ENCODE measurements at regions not wholly inside any gene's neighbourhood (a gene's known extent, or its start where the extent isn't known, plus 50 kb on each side); places are given as distances from the start of the nearest gene placed in this dataset.

DNA sequence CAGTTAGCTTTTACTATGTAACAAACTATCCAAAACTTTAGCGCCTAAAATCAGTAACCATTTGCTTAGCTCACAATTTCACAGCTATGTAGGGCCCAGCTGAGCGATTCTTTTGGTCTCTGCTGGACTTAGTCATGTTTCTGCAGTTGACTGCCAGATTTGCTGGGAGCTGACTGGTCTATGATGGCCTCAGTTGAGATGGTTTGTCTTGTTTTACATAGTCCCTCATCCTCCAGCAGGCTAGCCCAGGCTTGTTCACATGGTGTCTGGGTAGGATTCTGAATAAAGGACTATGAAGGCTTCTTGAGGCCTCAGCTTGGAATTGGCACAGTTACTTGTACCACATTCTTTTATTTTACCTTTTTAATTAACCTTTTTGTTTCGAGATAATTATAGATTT is 247.8 kb upstream of the CHD6 start:
- Mint-ChIP-seq H3K36me3 (no peaks in the 10 kb centered on the region), H3K4me1 (ENCODE audit: low read depth) (no peaks in the 10 kb centered on the region), H3K27ac (no peak overlapping the region), H3K27me3 (peaks cover 6% of the 10 kb centered on the region), H3K9me3 (peaks cover 21% of the 10 kb centered on the region), H3K4me3 (no peak overlapping the region)
- no peak for DNase-seq
- POLR2A ChIA-PET: no interaction called here
- intact Hi-C loops (cut with micrococcal nuclease): no loop called here
- CTCF ChIA-PET: no interaction called here

GRCh38 chr20:41862476-41862875 is 244.3 kb upstream of the CHD6 start:
- H3K9me3 Mint-ChIP-seq: peaks cover under 1% of the 10 kb centered on the region
- no peak overlapping the region for H3K27ac Mint-ChIP-seq
- CTCF ChIA-PET: no interaction called here
- no peaks in the 10 kb centered on the region for H3K36me3 Mint-ChIP-seq
- POLR2A ChIA-PET: no interaction called here
- no peak overlapping the region for H3K4me3 Mint-ChIP-seq
- H3K27me3 Mint-ChIP-seq: peaks cover 6% of the 10 kb centered on the region
- intact Hi-C loops (cut with micrococcal nuclease): no loop called here
- H3K4me1 Mint-ChIP-seq (ENCODE audit: low read depth): no peaks in the 10 kb centered on the region
- DNase-seq: no peak

GRCh38 chr20:41861772-41862422 is 243.7 kb upstream of the CHD6 start:
- intact Hi-C loops (cut with micrococcal nuclease): no loop called here

GRCh38 chr20:41854765-41855164 is 236.6 kb upstream of the CHD6 start:
- Mint-ChIP-seq H3K4me1 (ENCODE audit: low read depth) (no peaks in the 10 kb centered on the region), H3K9me3 (peaks cover 2% of the 10 kb centered on the region), H3K36me3 (no peaks in the 10 kb centered on the region), H3K4me3 (no peak overlapping the region), H3K27ac (no peak overlapping the region), H3K27me3 (peaks cover 2% of the 10 kb centered on the region)
- DNase-seq: no peak
- intact Hi-C loops (cut with micrococcal nuclease): no loop called here
- CTCF ChIA-PET: interaction anchor here (0.6 kb wide), 1 partner anchor 131 kb away, joined by 4 read pairs; no protein-coding TSS in a partner anchor
- POLR2A ChIA-PET: no interaction called here

More at GRCh38 chr20:41861772-41862422, 243.7 kb upstream of the CHD6 start:
- CTCF ChIA-PET: no interaction called here
- H3K4me1 Mint-ChIP-seq (ENCODE audit: low read depth): no peaks in the 10 kb centered on the region
- no peaks in the 10 kb centered on the region for H3K9me3 Mint-ChIP-seq
- POLR2A ChIA-PET: no interaction called here
- H3K27ac Mint-ChIP-seq: no peak overlapping the region
- DNase-seq: no peak
- no peak overlapping the region for H3K4me3 Mint-ChIP-seq
- H3K27me3 Mint-ChIP-seq: peaks cover 6% of the 10 kb centered on the region
- no peaks in the 10 kb centered on the region for H3K36me3 Mint-ChIP-seq

DNA sequence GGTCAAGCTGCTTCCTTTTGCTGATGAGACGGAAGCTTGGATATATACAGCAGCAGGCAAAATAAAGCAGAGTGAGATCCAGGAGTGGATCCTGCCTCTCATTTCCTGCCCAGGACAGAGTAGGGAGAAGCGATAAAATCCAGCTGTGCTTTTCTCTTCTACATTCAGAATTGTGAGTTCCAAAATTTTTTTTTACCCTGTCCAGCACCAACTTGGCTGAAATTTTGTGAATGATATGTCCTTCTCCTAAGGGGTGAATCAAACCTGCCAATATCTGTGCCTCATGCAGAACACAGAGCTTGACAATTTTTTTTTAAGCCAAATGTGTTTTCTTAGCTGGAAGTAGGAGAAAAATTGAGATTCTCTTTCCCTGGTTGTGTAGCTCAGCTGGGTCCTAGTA is 235.6 kb upstream of the CHD6 start:
- Mint-ChIP-seq H3K9me3 (peaks cover 2% of the 10 kb centered on the region), H3K27ac (no peak overlapping the region), H3K4me3 (no peak overlapping the region), H3K36me3 (no peaks in the 10 kb centered on the region), H3K4me1 (ENCODE audit: low read depth) (no peaks in the 10 kb centered on the region), H3K27me3 (peaks cover 2% of the 10 kb centered on the region)
- no peak for DNase-seq
- CTCF ChIA-PET: interaction anchor here (0.6 kb wide), 1 partner anchor 1339 kb away, joined by 3 read pairs; no protein-coding TSS in a partner anchor
- intact Hi-C loops (cut with micrococcal nuclease): no loop called here
- POLR2A ChIA-PET: no interaction called here

- Mint-ChIP-seq H3K27ac (no peak overlapping the region), H3K27me3 (peaks cover 2% of the 10 kb centered on the region), H3K9me3 (no peaks in the 10 kb centered on the region), H3K4me3 (no peak overlapping the region), H3K4me1 (ENCODE audit: low read depth) (no peaks in the 10 kb centered on the region), H3K36me3 (no peaks in the 10 kb centered on the region)
- intact Hi-C loops (cut with micrococcal nuclease): no loop called here
- CTCF ChIA-PET: no interaction called here
- POLR2A ChIA-PET: no interaction called here
- no peak for DNase-seq
These were observed 230.0 kb upstream of the CHD6 start for GRCh38 chr20:41848180-41848579.

DNA sequence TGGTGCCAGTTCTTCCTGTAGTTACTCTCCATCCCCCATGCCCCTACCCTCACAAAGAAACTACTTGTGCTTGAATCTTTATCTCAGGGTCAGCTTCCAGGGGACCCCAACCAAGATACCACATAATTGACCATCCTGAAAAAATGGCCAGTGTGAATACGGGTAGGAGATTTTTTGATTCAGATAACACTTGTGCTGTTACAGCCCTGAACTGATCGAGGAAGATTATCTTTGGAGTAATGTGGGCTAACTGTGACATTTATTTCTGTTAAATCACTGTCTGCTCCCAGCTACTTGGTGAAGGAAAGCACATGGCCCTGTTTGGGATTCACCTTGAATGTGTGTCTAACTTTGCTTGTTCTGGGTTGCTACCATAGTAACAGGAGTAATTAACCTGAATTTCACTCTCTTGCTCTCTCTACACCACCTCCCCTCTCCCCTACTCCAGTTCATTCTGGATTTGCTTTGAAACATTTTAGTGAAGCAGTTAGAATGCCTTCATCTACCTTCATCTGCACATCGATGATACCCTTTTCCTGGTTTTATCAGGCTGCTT is 219.6 kb upstream of the CHD6 start:
- H3K27me3 Mint-ChIP-seq: no peaks in the 10 kb centered on the region
- no peak overlapping the region for H3K4me3 Mint-ChIP-seq
- intact Hi-C loops (cut with micrococcal nuclease): no loop called here
- ChIA-PET POLR2A (no interaction called here), CTCF (no interaction called here)
- no peak for DNase-seq
- no peaks in the 10 kb centered on the region for H3K4me1 Mint-ChIP-seq (ENCODE audit: low read depth)
- no peaks in the 10 kb centered on the region for H3K9me3 Mint-ChIP-seq
- no peak overlapping the region for H3K27ac Mint-ChIP-seq
- no peaks in the 10 kb centered on the region for H3K36me3 Mint-ChIP-seq

DNA sequence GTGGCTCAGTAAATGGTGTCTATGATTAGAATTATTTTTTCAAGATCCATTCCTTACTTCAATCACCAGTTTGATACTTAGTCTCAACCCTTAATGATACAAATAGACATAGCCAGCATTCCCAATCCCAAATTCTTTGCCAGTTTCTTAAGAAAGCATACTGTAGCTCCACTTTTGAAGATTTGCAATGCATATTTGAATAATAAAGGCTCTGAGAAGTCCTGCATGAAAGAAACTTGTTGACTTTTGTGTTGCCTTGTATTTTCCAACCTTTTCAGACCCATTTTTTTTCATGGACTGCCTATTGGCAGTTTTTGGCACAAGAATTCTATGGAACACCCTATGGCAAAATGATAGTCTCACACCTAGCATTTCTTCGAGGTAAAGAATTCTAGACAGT is 215.6 kb upstream of the CHD6 start:
- no peaks in the 10 kb centered on the region for H3K9me3 Mint-ChIP-seq
- no peak overlapping the region for H3K4me3 Mint-ChIP-seq
- no peak for DNase-seq
- no peaks in the 10 kb centered on the region for H3K4me1 Mint-ChIP-seq (ENCODE audit: low read depth)
- POLR2A ChIA-PET: no interaction called here
- no peak overlapping the region for H3K27ac Mint-ChIP-seq
- no peaks in the 10 kb centered on the region for H3K36me3 Mint-ChIP-seq
- CTCF ChIA-PET: no interaction called here
- intact Hi-C loops (cut with micrococcal nuclease): no loop called here
- no peaks in the 10 kb centered on the region for H3K27me3 Mint-ChIP-seq

GRCh38 chr20:41830702-41831101 is 212.5 kb upstream of the CHD6 start:
- no peaks in the 10 kb centered on the region for H3K36me3 Mint-ChIP-seq
- DNase-seq: no peak
- ChIA-PET POLR2A (no interaction called here), CTCF (no interaction called here)
- H3K4me3 Mint-ChIP-seq: no peak overlapping the region
- H3K27me3 Mint-ChIP-seq: peaks cover 4% of the 10 kb centered on the region
- no peak overlapping the region for H3K27ac Mint-ChIP-seq
- intact Hi-C loops (cut with micrococcal nuclease): no loop called here
- no peaks in the 10 kb centered on the region for H3K9me3 Mint-ChIP-seq
- no peaks in the 10 kb centered on the region for H3K4me1 Mint-ChIP-seq (ENCODE audit: low read depth)

GRCh38 chr20:41819436-41819835 is 201.3 kb upstream of the CHD6 start:
- Mint-ChIP-seq H3K27ac (no peak overlapping the region), H3K27me3 (peaks cover 2% of the 10 kb centered on the region), H3K36me3 (no peaks in the 10 kb centered on the region), H3K4me3 (no peak overlapping the region), H3K9me3 (no peaks in the 10 kb centered on the region), H3K4me1 (ENCODE audit: low read depth) (no peaks in the 10 kb centered on the region)
- no peak for DNase-seq
- intact Hi-C loops (cut with micrococcal nuclease): no loop called here
- ChIA-PET POLR2A (no interaction called here), CTCF (no interaction called here)

DNA sequence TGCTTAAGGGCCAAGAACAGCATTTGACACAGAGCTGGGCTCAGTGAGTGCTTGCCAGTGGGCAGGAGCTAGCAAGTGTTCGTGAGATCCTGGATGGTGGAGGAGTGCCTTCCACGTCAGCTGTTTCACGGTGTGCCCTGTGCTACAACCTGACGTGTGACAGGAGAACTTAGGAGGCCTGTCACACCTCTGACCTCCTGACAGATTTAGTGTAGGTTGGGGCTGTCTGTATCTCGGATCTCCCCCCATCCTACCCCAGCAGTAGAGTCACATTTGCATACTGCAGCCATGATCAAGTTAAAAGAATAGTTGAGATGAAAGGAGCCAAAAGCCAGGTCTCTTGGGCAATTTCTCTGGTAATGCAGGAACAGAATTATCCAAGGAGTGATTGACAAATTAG is 200.8 kb upstream of the CHD6 start:
- no peaks in the 10 kb centered on the region for H3K9me3 Mint-ChIP-seq
- no peak overlapping the region for H3K27ac Mint-ChIP-seq
- no peaks in the 10 kb centered on the region for H3K4me1 Mint-ChIP-seq (ENCODE audit: low read depth)
- H3K27me3 Mint-ChIP-seq: peaks cover 2% of the 10 kb centered on the region
- CTCF ChIA-PET: no interaction called here
- POLR2A ChIA-PET: no interaction called here
- no peak for DNase-seq
- intact Hi-C loops (cut with micrococcal nuclease): no loop called here
- H3K36me3 Mint-ChIP-seq: no peaks in the 10 kb centered on the region
- H3K4me3 Mint-ChIP-seq: no peak overlapping the region

DNA sequence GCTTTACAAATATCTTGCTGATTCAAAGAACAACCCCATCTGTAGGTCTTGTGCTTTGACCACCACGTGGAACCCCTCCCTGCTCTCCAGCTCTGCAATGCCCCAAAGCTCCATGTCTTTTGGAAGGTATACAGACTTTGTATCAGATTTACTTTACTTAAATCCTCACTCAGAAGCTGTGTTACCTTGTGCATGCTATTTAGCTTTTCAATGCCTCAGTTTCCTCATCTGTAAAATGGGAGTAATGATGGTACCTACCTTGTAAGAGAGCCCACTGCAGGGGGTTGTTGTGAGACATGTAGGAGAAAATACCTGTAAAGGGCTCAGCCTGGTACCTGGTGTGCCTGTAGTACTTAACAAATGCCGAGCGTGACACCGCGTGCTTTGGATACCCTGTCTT is 200.2 kb upstream of the CHD6 start:
- ChIA-PET POLR2A (no interaction called here), CTCF (no interaction called here)
- DNase-seq: no peak
- Mint-ChIP-seq H3K36me3 (no peaks in the 10 kb centered on the region), H3K4me1 (ENCODE audit: low read depth) (no peaks in the 10 kb centered on the region), H3K4me3 (no peak overlapping the region), H3K27ac (no peak overlapping the region), H3K27me3 (peaks cover 2% of the 10 kb centered on the region), H3K9me3 (no peaks in the 10 kb centered on the region)
- intact Hi-C loops (cut with micrococcal nuclease): no loop called here

- H3K27me3 Mint-ChIP-seq: no peaks in the 10 kb centered on the region
- intact Hi-C loops (cut with micrococcal nuclease): no loop called here
- ChIA-PET CTCF (no interaction called here), POLR2A (no interaction called here)
- H3K27ac Mint-ChIP-seq: no peak overlapping the region
- H3K9me3 Mint-ChIP-seq: peaks cover 2% of the 10 kb centered on the region
- no peaks in the 10 kb centered on the region for H3K36me3 Mint-ChIP-seq
- no peak overlapping the region for H3K4me3 Mint-ChIP-seq
- H3K4me1 Mint-ChIP-seq (ENCODE audit: low read depth): no peaks in the 10 kb centered on the region
- DNase-seq: no peak
These were observed 193.3 kb upstream of the CHD6 start for GRCh38 chr20:41811456-41811855.
